GM23338 (cell line): ENCODE measurements at regions not wholly inside any gene's neighbourhood (a gene's known extent, or its start where the extent isn't known, plus 50 kb on each side); places are given as distances from the start of the nearest gene placed in this dataset.

Experiments
- CREB1 ChIP-seq: fragments of 250-450 bp; sonication (Bioruptor Pico); IDR thresholded peaks from 2 replicates; pipeline ENCODE4 v1.5.0; 2020; ENCODE audit warnings: low read depth, mild to moderate bottlenecking, moderate library complexity
- CTCF ChIP-seq, 2 experiments: fragments of 200-600 bp in 1 of 2; sonication (generic) in 1 of 2; conservative IDR thresholded peaks; 2 replicates each; pipeline versions ENCODE4 v1.5.1 to v1.6.1; 2016 to 2017; ENCODE audit warnings: antibody characterized with exemption in 2 of 2, low read depth in 2 of 2, mild to moderate bottlenecking in 2 of 2, moderate library complexity in 1 of 2
- EZH2 ChIP-seq: fragments of 200-600 bp; sonication (generic); IDR thresholded peaks from one replicate; pipeline ENCODE4 v1.8.0; 2017; ENCODE audit warnings: antibody characterized with exemption, mild to moderate bottlenecking, low read depth; ENCODE audit not compliant: unreplicated experiment
- EZH2phosphoT487 ChIP-seq: fragments of 200-600 bp; sonication (generic); IDR thresholded peaks from one replicate; pipeline ENCODE4 v1.8.1; 2018; ENCODE audit warnings: antibody characterized with exemption; ENCODE audit not compliant: unreplicated experiment
- JUNB ChIP-seq: IDR thresholded peaks from one replicate; pipeline ENCODE4 v1.6.1; 2016; ENCODE audit warnings: antibody characterized with exemption; ENCODE audit not compliant: unreplicated experiment
- POLR2AphosphoS5 ChIP-seq: IDR thresholded peaks from 2 replicates; pipeline ENCODE4 v1.6.1; 2016; ENCODE audit warnings: antibody characterized with exemption, low read depth
- REST ChIP-seq: IDR thresholded peaks from one replicate; pipeline ENCODE4 v1.6.1; 2018; ENCODE audit warnings: antibody characterized with exemption; ENCODE audit not compliant: unreplicated experiment
- ZNF114 ChIP-seq: fragments of 250-450 bp; sonication (Bioruptor Pico); IDR thresholded peaks from 2 replicates; pipeline ENCODE4 v1.5.0; 2020; ENCODE audit warnings: mild to moderate bottlenecking, moderate library complexity
- ZNF462 ChIP-seq: fragments of 250-450 bp; sonication (Bioruptor Pico); IDR thresholded peaks from 2 replicates; pipeline ENCODE4 v1.5.0; 2020; ENCODE audit warnings: mild to moderate bottlenecking, moderate library complexity

- TF ChIP-seq CTCF (conservative IDR thresholded peaks at IDR 0.05; ENCODE audit: low read depth in 2 of 2) (no peak), POLR2AphosphoS5 (no peak), EZH2 (no peak), ZNF462 (CRISPR knock-in tag) (no peak), CREB1 (CRISPR knock-in tag) (no peak), REST (no peak), JUNB (no peak), EZH2phosphoT487 (no peak), ZNF114 (CRISPR knock-in tag) (no peak)
These were observed 656.1 kb downstream of the RNF144A start for GRCh38 chr2:7573166-7573825.
